ENCODE measurements at regions not wholly inside any gene's neighbourhood (a gene's known extent, or its start where the extent isn't known, plus 50 kb on each side); places are given as distances from the start of the nearest gene placed in this dataset.
"Not testable (repeated sequence)": the region's sequence is repeated elsewhere in the genome, so short reads cannot be mapped to it uniquely, and the experiment has no call there.

- no peak for DNase-seq
- no peak overlapping the region for H3K27ac Mint-ChIP-seq
- H3K4me3 Mint-ChIP-seq = no peak overlapping the region
- H3K27me3 Mint-ChIP-seq (ENCODE audit: insufficient read depth) = no peaks in the 10 kb centered on the region
- no peaks in the 10 kb centered on the region for H3K4me1 Mint-ChIP-seq (ENCODE audit: low read depth)
- peaks cover 10% of the 10 kb centered on the region; the same call in 1 of the 2 replicates for H3K9me3 Mint-ChIP-seq
- no peaks in the 10 kb centered on the region for H3K36me3 Mint-ChIP-seq (ENCODE audit: low read depth)
- no peak for TF ChIP-seq CTCF (IDR thresholded peaks at IDR 0.05)
These were observed 1238.8 kb downstream of the CDH11 start for GRCh38 chr16:63883091-63883490.

GRCh38 chr16:63882576-63882975 lies 1239.3 kb downstream of the CDH11 start:
- no peaks in the 10 kb centered on the region for H3K36me3 Mint-ChIP-seq (ENCODE audit: low read depth)
- no peak for TF ChIP-seq CTCF (IDR thresholded peaks at IDR 0.05)
- peaks cover 10% of the 10 kb centered on the region; the same call in 1 of the 2 replicates for H3K9me3 Mint-ChIP-seq
- no peaks in the 10 kb centered on the region for H3K4me1 Mint-ChIP-seq (ENCODE audit: low read depth)
- H3K4me3 Mint-ChIP-seq = no peak overlapping the region
- no peak for DNase-seq
- no peaks in the 10 kb centered on the region for H3K27me3 Mint-ChIP-seq (ENCODE audit: insufficient read depth)
- no peak overlapping the region for H3K27ac Mint-ChIP-seq

GRCh38 chr16:63880948-63881347 lies 1240.9 kb downstream of the CDH11 start:
- no peaks in the 10 kb centered on the region for H3K36me3 Mint-ChIP-seq (ENCODE audit: low read depth)
- no peaks in the 10 kb centered on the region for H3K4me1 Mint-ChIP-seq (ENCODE audit: low read depth)

GRCh38 chr16:63877401-63877800 lies 1244.5 kb downstream of the CDH11 start:
- no peak for DNase-seq
- TF ChIP-seq CTCF (IDR thresholded peaks at IDR 0.05) = no peak
- no peaks in the 10 kb centered on the region for H3K27me3 Mint-ChIP-seq (ENCODE audit: insufficient read depth)
- H3K9me3 Mint-ChIP-seq = peaks cover 10% of the 10 kb centered on the region
- no peaks in the 10 kb centered on the region for H3K4me1 Mint-ChIP-seq (ENCODE audit: low read depth)
- H3K27ac Mint-ChIP-seq = no peak overlapping the region
- no peak overlapping the region for H3K4me3 Mint-ChIP-seq
- H3K36me3 Mint-ChIP-seq (ENCODE audit: low read depth) = no peaks in the 10 kb centered on the region

More at GRCh38 chr16:63880948-63881347, 1240.9 kb downstream of the CDH11 start:
- H3K9me3 Mint-ChIP-seq = peaks cover 10% of the 10 kb centered on the region; the same call in 1 of the 2 replicates
- H3K27me3 Mint-ChIP-seq (ENCODE audit: insufficient read depth) = no peaks in the 10 kb centered on the region
- DNase-seq = no peak
- no peak for TF ChIP-seq CTCF (IDR thresholded peaks at IDR 0.05)
- no peak overlapping the region for H3K4me3 Mint-ChIP-seq
- H3K27ac Mint-ChIP-seq = no peak overlapping the region

GRCh38 chr16:63876103-63876502 lies 1245.8 kb downstream of the CDH11 start:
- no peak for DNase-seq

GRCh38 chr16:63860700-63861099 lies 1261.2 kb downstream of the CDH11 start:
- peaks cover 17% of the 10 kb centered on the region for H3K9me3 Mint-ChIP-seq
- DNase-seq; H3K36me3 Mint-ChIP-seq (ENCODE audit: low read depth); H3K4me3 Mint-ChIP-seq; H3K27me3 Mint-ChIP-seq (ENCODE audit: insufficient read depth); H3K4me1 Mint-ChIP-seq (ENCODE audit: low read depth); H3K27ac Mint-ChIP-seq: not testable (repeated sequence)

More at GRCh38 chr16:63876103-63876502, 1245.8 kb downstream of the CDH11 start:
- TF ChIP-seq CTCF (IDR thresholded peaks at IDR 0.05) = no peak
- H3K36me3 Mint-ChIP-seq (ENCODE audit: low read depth) = no peaks in the 10 kb centered on the region
- H3K27ac Mint-ChIP-seq = no peak overlapping the region
- no peaks in the 10 kb centered on the region for H3K27me3 Mint-ChIP-seq (ENCODE audit: insufficient read depth)
- no peak overlapping the region for H3K4me3 Mint-ChIP-seq
- no peaks in the 10 kb centered on the region for H3K4me1 Mint-ChIP-seq (ENCODE audit: low read depth)
- peaks cover 10% of the 10 kb centered on the region for H3K9me3 Mint-ChIP-seq

Measured in HFFc6 (cell line).